Erythroblast (primary cell): ENCODE measurements at regions not wholly inside any gene's neighbourhood (a gene's known extent, or its start where the extent isn't known, plus 50 kb on each side); places are given as distances from the start of the nearest gene placed in this dataset.

ENCODE experiments used
- GATA1 ChIP-seq: IDR thresholded peaks from 2 replicates; pipeline ENCODE4 v1.6.1; 2011; ENCODE audit warnings: low read depth, mild to moderate bottlenecking, control low read depth, low read length, moderate library complexity
- POLR2A ChIP-seq: IDR thresholded peaks from 2 replicates; pipeline ENCODE4 v1.6.1; 2011; ENCODE audit warnings: mild to moderate bottlenecking, low read length

- TF ChIP-seq POLR2A (no peak), GATA1 (no peak)
These were observed 114.0 kb downstream of the NBPF12 start for GRCh38 chr1:147052143-147052542.
